HepG2 (cell line): ENCODE measurements at regions not wholly inside any gene's neighbourhood (a gene's known extent, or its start where the extent isn't known, plus 50 kb on each side); places are given as distances from the start of the nearest gene placed in this dataset.

ENCODE experiments used
- ATAC-seq: fragments of 200-7000 bp; cut with Tn5 transposase; 3 replicates; pipeline ENCODE4 v1.9.1; 2020; ENCODE audit warnings: mild to moderate bottlenecking, moderate library complexity
- BruUV-seq: library from RNA; stranded (reverse); fragments of 400-500 nt; replicated peaks from 2 replicates; lab custom pipeline; 2021; lab: Mats Ljungman, UMichigan
- CTCF ChIA-PET: fragments of 300-600 bp; formaldehyde crosslinking; extraction: SDS; loops from one replicate; lab custom pipeline; 2021; ENCODE audit warnings: low total read pairs, inconsistent platforms, low intra/inter-chr PET ratio; lab: Yijun Ruan, JAX
- POLR2A ChIA-PET: fragments of 350-600 bp; sonication (Branson Sonifier 250); formaldehyde crosslinking; loops from one replicate; lab custom pipeline; 2020; ENCODE audit warnings: antibody characterized with exemption, inconsistent platforms; lab: Yijun Ruan, JAX
- DNase-seq: peaks from one replicate; pipeline ENCODE4 v3.0.0-alpha.2; 2015; ENCODE audit warnings: low spot score
- FAIRE-seq: peaks from 3 replicates; lab custom pipeline; 2011; peaks lifted over from hg19 to GRCh38; lab: Jason Lieb, UNC
- H2AFZ ChIP-seq: one replicate; pipeline ENCODE4 v1.6.1; 2011; ENCODE audit warnings: low read length, inconsistent platforms
- H3K27ac ChIP-seq: fragments of 300-600 bp; 3 replicates; pipeline ENCODE4 v1.8.0; 2011; ENCODE audit warnings: mixed run types, mild to moderate bottlenecking, mixed read lengths, low read length, inconsistent platforms; ENCODE audit not compliant: insufficient read depth; ENCODE audit errors: extremely low read length
- H3K27me3 ChIP-seq, 2 experiments: fragments of 200-600 bp in 1 of 2; 2 replicates in 1 of 2; 3 replicates in 1 of 2; pipeline versions ENCODE4 v1.6.0 to v1.8.0; 2011; ENCODE audit warnings: low read length in 2 of 2, mild to moderate bottlenecking in 2 of 2, moderate library complexity in 2 of 2, inconsistent platforms in 1 of 2; ENCODE audit not compliant: insufficient read depth in 2 of 2, control insufficient read depth in 1 of 2
- H3K36me3 ChIP-seq, 2 experiments: fragments of 200-600 bp in 1 of 2; replicated peaks in 1 of 2; 2 replicates in 1 of 2; 3 replicates in 1 of 2; pipeline versions ENCODE4 v1.5.1 to v1.8.0; 2011; ENCODE audit warnings: low read length in 2 of 2, inconsistent platforms in 1 of 2; ENCODE audit not compliant: insufficient read depth in 2 of 2, control insufficient read depth in 1 of 2
- H3K4me1 ChIP-seq: 2 replicates; pipeline ENCODE4 v1.5.1; 2012; ENCODE audit warnings: low read length, inconsistent platforms; ENCODE audit not compliant: insufficient read depth
- H3K4me2 ChIP-seq: 2 replicates; pipeline ENCODE4 v1.6.0; 2011; ENCODE audit warnings: low read depth, low read length, inconsistent platforms
- H3K4me3 ChIP-seq, 3 experiments: fragments of 200-600 bp in 1 of 3; sonication (generic), shearing (Covaris generic) in 1 of 3; replicated peaks in 1 of 3; 2 replicates each; pipeline ENCODE4 v1.5.1; 2011 to 2016; ENCODE audit warnings: low read length in 3 of 3, inconsistent platforms in 2 of 3, low read depth in 2 of 3, mild to moderate bottlenecking in 2 of 3, control low read depth in 1 of 3, mixed read lengths in 1 of 3; ENCODE audit not compliant: insufficient read depth in 1 of 3
- H3K79me2 ChIP-seq: one replicate; pipeline ENCODE4 v1.6.1; 2011; ENCODE audit warnings: low read length, inconsistent platforms; ENCODE audit not compliant: insufficient read depth
- H3K9ac ChIP-seq: 2 replicates; pipeline ENCODE4 v1.6.0; 2011; ENCODE audit warnings: mild to moderate bottlenecking, low read depth, low read length, inconsistent platforms; ENCODE audit not compliant: insufficient read depth
- H3K9me3 ChIP-seq: 2 replicates; pipeline ENCODE4 v1.5.1; 2012; ENCODE audit warnings: mild to moderate bottlenecking, low read length
- H4K20me1 ChIP-seq: 2 replicates; pipeline ENCODE4 v1.6.0; 2011; ENCODE audit warnings: inconsistent platforms, mild to moderate bottlenecking, low read length, moderate library complexity; ENCODE audit not compliant: insufficient read depth
- EED ChIP-seq: sonication (generic); formaldehyde crosslinking; IDR thresholded peaks from 2 replicates; pipeline ENCODE4 v1.5.0; 2020; ENCODE audit warnings: mild to moderate bottlenecking, missing genetic modification reagents
- GFI1 ChIP-seq: sonication (generic); formaldehyde crosslinking; IDR thresholded peaks from 2 replicates; pipeline ENCODE4 v1.5.0; 2020; ENCODE audit warnings: missing genetic modification reagents, mild to moderate bottlenecking, borderline replicate concordance
- ISL2 ChIP-seq: sonication (generic); formaldehyde crosslinking; IDR thresholded peaks from 2 replicates; pipeline ENCODE4 v1.5.0; 2020; ENCODE audit warnings: missing genetic modification reagents
- MAFK ChIP-seq, 2 experiments: IDR thresholded peaks in 1 of 2; conservative IDR thresholded peaks in 1 of 2; 2 replicates each; pipeline ENCODE4 v1.6.1; 2011; ENCODE audit warnings: improper control_type of control experiment in 2 of 2, low read length in 2 of 2
- MBNL3 ChIP-seq: fragments of 250-450 bp; sonication (Bioruptor Pico); conservative IDR thresholded peaks from 2 replicates; pipeline ENCODE4 v1.8.0; 2022; ENCODE audit warnings: mild to moderate bottlenecking, inconsistent platforms
- MED13 ChIP-seq: sonication (generic); formaldehyde crosslinking; IDR thresholded peaks from 2 replicates; pipeline ENCODE4 v1.5.0; 2020; ENCODE audit warnings: missing genetic modification reagents
- MXI1 ChIP-seq: IDR thresholded peaks from 3 replicates; pipeline ENCODE4 v1.6.1; 2012; ENCODE audit warnings: low read depth, low read length, inconsistent platforms, borderline replicate concordance
- ZBTB3 ChIP-seq: sonication (generic); formaldehyde crosslinking; IDR thresholded peaks from 2 replicates; pipeline ENCODE4 v1.4.0; 2020; ENCODE audit warnings: low read depth, mild to moderate bottlenecking, moderate library complexity, missing genetic modification reagents, borderline replicate concordance
- ZMYM4 ChIP-seq: sonication (generic); formaldehyde crosslinking; IDR thresholded peaks from 2 replicates; pipeline ENCODE4 v1.8.1; 2023; ENCODE audit warnings: mild to moderate bottlenecking, missing genetic modification reagents
- ZNF12 ChIP-seq: sonication (generic); formaldehyde crosslinking; IDR thresholded peaks from 2 replicates; pipeline ENCODE4 v1.5.0; 2020; ENCODE audit warnings: missing genetic modification reagents
- ZNF124 ChIP-seq: sonication (generic); formaldehyde crosslinking; IDR thresholded peaks from 2 replicates; pipeline ENCODE4 v1.4.0; 2020; ENCODE audit warnings: missing genetic modification reagents
- ZNF24 ChIP-seq: fragments of 450-650 bp; IDR thresholded peaks from 2 replicates; pipeline ENCODE4 v1.6.1; 2017; ENCODE audit warnings: antibody characterized with exemption, mild to moderate bottlenecking
- ZNF34 ChIP-seq: sonication (generic); formaldehyde crosslinking; IDR thresholded peaks from 2 replicates; pipeline ENCODE4 v1.4.0; 2020; ENCODE audit warnings: mild to moderate bottlenecking, missing genetic modification reagents, borderline replicate concordance
- ZNF501 ChIP-seq: sonication (generic); formaldehyde crosslinking; IDR thresholded peaks from 2 replicates; pipeline ENCODE4 v1.5.1; 2020; ENCODE audit warnings: mild to moderate bottlenecking, moderate library complexity, missing genetic modification reagents
- WGBS: methylation state at CpG from one replicate; pipeline ENCODE4 v1.1.6; 2017; ENCODE audit warnings: low lambda C conversion rate; 5-methylcytosine and 5-hydroxymethylcytosine counted together
- in situ Hi-C: cut with HindIII; loops from 2 replicates; pipeline ENCODE4 v1.10.0; 2017; ENCODE audit warnings: low pct_unique_long_range_greater_than_20kb; ENCODE audit not compliant: extremely low pct_ligation_motif_present
- intact Hi-C: fragments of 100-400 bp; cut with micrococcal nuclease; formaldehyde crosslinking; loops from one replicate; pipeline ENCODE4 v1.10.0; 2022; ENCODE audit not compliant: unreplicated experiment
- TF ChIP-seq, protein P1 (sequence below): sonication (generic); formaldehyde crosslinking; IDR thresholded peaks from 2 replicates; pipeline ENCODE4 v1.8.1; 2023; ENCODE audit warnings: missing genetic modification reagents, mild to moderate bottlenecking, borderline replicate concordance

DNA sequence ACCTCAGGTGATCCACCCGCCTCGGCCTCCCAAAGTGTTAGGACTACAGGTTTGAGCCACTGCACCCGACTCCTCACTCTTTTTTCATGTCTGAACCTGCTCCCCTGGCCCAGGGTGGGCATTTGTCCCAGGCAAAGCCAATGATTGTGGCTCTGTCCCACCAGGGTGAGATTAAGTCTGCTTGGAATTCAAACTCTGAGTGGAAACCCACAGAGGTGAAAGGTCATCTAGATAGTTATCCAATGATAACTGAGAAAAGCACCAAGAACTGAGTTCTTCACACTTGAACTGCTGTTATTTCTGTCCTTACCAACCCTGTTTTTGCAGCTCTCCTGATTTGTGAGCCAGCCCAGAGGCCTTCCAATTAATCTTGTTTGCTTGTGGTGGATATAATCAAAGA lies 62.4 kb upstream of the ACVR1 start (continued):
- TF ChIP-seq ISL2 (no peak), MXI1 (no peak), ZBTB3 (CRISPR knock-in tag) (no peak), ZNF24 (no peak), ZNF34 (no peak), EED (CRISPR knock-in tag) (no peak), ZNF501 (CRISPR knock-in tag) (no peak), MAFK (conservative IDR thresholded peaks at IDR 0.05 in 1 of 2, IDR thresholded peaks at IDR 0.05 in 1 of 2; ENCODE audit: low read length in 2 of 2) (no peak), GFI1 (0 out of 2 replicates have a peak, but pooled peaks have one; percentile 28), MED13 (CRISPR knock-in tag) (no peak)
- TF ChIP-seq, protein P1, sequence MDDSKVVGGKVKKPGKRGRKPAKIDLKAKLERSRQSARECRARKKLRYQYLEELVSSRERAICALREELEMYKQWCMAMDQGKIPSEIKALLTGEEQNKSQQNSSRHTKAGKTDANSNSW, result no peak

DNA sequence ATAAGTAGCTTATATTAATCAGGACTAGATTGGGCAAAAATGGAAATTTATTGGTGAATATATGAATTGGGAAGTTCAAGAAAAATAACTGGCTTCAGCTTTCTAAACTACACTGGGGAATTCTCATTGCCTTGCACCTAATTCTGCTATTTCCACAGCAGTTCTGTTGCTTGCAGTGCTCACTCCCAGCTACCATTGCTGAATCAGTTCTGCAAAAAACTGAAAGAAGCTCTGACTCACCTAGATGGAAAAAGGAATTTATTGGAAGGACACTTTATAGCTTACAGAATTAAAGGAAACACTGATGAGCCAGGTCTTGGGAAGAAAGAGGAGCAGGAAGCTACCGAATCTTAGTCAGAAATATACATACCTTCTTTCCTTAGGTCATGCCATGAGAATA lies 60.3 kb upstream of the ACVR1 start:
- WGBS, result 17% methylated on average over 1 of the region's 1 CpG
- Histone ChIP-seq H3K27me3 (peaks cover 0 to 6% of the 10 kb centered on the region in 2 experiments; a peak in 1 of 5 replicates), H3K4me2 (no peak overlapping the region), H3K4me3 (no peak overlapping the region), H3K79me2 (no peaks in the 10 kb centered on the region), H3K9me3 (no peaks in the 10 kb centered on the region), H3K9ac (no peak overlapping the region), H3K27ac (no peak overlapping the region)
- ATAC-seq (no peak), DNase-seq (no peak), FAIRE-seq (no peak)
- CTCF ChIA-PET, result no interaction called here
- no peak for TF ChIP-seq ZMYM4 (CRISPR knock-in tag)
- no peak for TF ChIP-seq ZNF12 (CRISPR knock-in tag)
- no peak for TF ChIP-seq MBNL3 (CRISPR knock-in tag)
- no peak for TF ChIP-seq ZNF124
- TF ChIP-seq, all 625 proteins: peak for 0
- POLR2A ChIA-PET, result no interaction called here
- H3K36me3 ChIP-seq, result no peaks in the 10 kb centered on the region
- no TSS peak for BruUV-seq
- in situ Hi-C loops, result no loop called here
- intact Hi-C loops, result no loop called here
- no peak overlapping the region for H2AFZ ChIP-seq
- peaks cover 27% of the 10 kb centered on the region for H3K4me1 ChIP-seq
- no peaks in the 10 kb centered on the region for H4K20me1 ChIP-seq
